ENCODE measurements at regions not wholly inside any gene's neighbourhood (a gene's known extent, or its start where the extent isn't known, plus 50 kb on each side); places are given as distances from the start of the nearest gene placed in this dataset.

DNA sequence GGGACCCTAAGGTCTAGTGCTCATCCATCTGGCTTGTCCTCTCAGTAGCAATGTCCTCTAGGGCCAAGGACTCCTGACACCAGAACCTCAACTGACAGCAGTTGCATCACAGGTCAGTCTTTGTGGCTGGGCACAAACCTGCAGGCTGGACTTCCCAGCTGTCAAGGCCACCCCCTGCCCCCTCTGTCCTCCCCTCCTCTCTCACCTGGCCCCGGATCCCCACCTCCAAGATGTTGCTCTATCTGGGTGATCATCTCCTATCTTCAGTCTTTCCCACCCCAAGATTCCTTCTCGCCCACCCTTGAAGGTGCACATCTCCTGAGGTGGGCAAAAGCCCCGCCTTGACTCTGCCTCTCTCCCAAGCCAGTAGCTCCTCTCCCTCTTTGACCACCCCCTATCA lies 131.8 kb upstream of the SRSF6 start:
- no peak for TF ChIP-seq POLR2AphosphoS5 (IDR thresholded peaks at IDR 0.05)
- no peak for TF ChIP-seq POLR2A (IDR thresholded peaks at IDR 0.05)
